ENCODE measurements at regions not wholly inside any gene's neighbourhood (a gene's known extent, or its start where the extent isn't known, plus 50 kb on each side); places are given as distances from the start of the nearest gene placed in this dataset.

DNA sequence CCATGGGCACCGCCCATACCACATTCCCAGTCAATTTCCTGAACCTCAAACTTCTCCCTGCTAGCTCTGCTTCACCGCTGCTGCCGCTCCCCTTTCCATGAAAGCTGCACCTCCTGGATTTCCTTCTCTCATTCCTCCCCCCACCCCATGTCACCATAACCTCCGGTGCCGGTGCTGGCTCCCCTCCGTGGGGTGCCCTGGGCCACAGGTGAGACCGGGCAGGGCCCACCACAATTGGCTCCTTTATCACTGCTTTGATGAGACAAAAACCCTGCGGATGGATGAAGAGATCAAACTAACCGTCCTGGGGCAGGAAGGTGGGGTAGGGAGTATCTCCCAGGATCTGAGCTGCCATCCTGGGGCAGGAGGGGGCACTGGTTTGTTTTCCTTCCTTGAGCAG lies 111.3 kb upstream of the LHX1 start:
- ATAC-seq = peak; percentile 14; the same call in 1 of the 3 replicates
- TF ChIP-seq CTCF (conservative IDR thresholded peaks at IDR 0.05; ENCODE audit: low read depth in 2 of 2) (0 out of 4 replicates have a peak, but pooled peaks of 1 of the 2 experiments have one; percentile 5), POLR2AphosphoS5 (IDR thresholded peaks at IDR 0.05; ENCODE audit: low read depth) (no peak)
- Histone ChIP-seq H3K27ac (ENCODE audit: low read depth) (no peak overlapping the region), H3K4me3 (no peak overlapping the region), H3F3A (replicated peaks; ENCODE audit: low read depth) (no peaks in the 10 kb centered on the region), H3K36me3 (ENCODE audit: insufficient read depth) (no peaks in the 10 kb centered on the region), H3K79me2 (replicated peaks; ENCODE audit: insufficient read depth) (no peaks in the 10 kb centered on the region), H3K4me2 (no peak overlapping the region), H4K20me1 (replicated peaks; ENCODE audit: insufficient read depth) (no peaks in the 10 kb centered on the region), H3K4me1 (ENCODE audit: insufficient read depth) (peaks cover 8% of the 10 kb centered on the region), H2AFZ (no peak overlapping the region), H3K9me2 (ENCODE audit: insufficient read depth) (no peaks in the 10 kb centered on the region), H3K27me3 (ENCODE audit: insufficient read depth) (no peaks in the 10 kb centered on the region)
- Mint-ChIP-seq H3K4me1 (peaks cover 41% of the 10 kb centered on the region), H3K27ac (no peak overlapping the region), H3K27me3 (ENCODE audit: insufficient read depth, low read depth, poor library complexity) (peaks cover 19% of the 10 kb centered on the region), H3K36me3 (ENCODE audit: low read depth) (peaks cover 3% of the 10 kb centered on the region; the same call in 1 of the 3 replicates), H3K9me3 (no peaks in the 10 kb centered on the region), H3K4me3 (no peak overlapping the region)
- no peak for DNase-seq (ENCODE audit: low spot score)

DNA sequence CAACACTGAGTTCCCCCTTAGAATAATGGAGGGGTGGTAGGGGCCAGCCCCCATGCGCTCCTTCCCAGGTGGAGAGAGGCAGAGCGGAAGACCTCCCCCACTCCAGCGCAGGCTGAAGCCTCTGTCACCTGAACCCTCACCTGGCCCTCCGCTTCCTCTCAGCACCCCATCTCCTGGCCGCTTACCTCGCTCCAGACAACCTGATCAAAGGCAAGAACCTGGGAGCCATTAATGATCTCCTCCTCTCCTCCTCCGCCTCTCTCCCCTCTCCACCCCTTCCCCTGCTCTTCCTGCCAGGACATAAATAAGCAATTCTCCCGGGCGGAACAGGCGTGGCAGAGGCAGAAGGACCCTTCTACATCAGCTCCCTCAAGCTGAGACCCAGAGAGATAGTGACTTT lies 110.2 kb upstream of the LHX1 start:
- Histone ChIP-seq H3K79me2 (replicated peaks; ENCODE audit: insufficient read depth) (no peaks in the 10 kb centered on the region), H3F3A (replicated peaks; ENCODE audit: low read depth) (no peaks in the 10 kb centered on the region), H3K4me3 (no peak overlapping the region), H3K4me1 (ENCODE audit: insufficient read depth) (peaks cover 8% of the 10 kb centered on the region), H3K9me2 (ENCODE audit: insufficient read depth) (no peaks in the 10 kb centered on the region), H4K20me1 (replicated peaks; ENCODE audit: insufficient read depth) (no peaks in the 10 kb centered on the region), H3K27me3 (ENCODE audit: insufficient read depth) (no peaks in the 10 kb centered on the region), H3K27ac (ENCODE audit: low read depth) (no peak overlapping the region), H3K36me3 (ENCODE audit: insufficient read depth) (no peaks in the 10 kb centered on the region), H3K4me2 (peak overlapping the region; percentile 58; the same call in 1 of the 2 replicates), H2AFZ (peak overlapping the region; percentile 88)
- ATAC-seq = peak; percentile 62
- Mint-ChIP-seq H3K9me3 (no peaks in the 10 kb centered on the region), H3K4me3 (0 out of 3 replicates have a peak overlapping the region, but pooled peaks have one; percentile 1), H3K27ac (peak overlapping the region; percentile 1; the same call in 1 of the 2 replicates), H3K4me1 (peaks cover 34% of the 10 kb centered on the region), H3K36me3 (ENCODE audit: low read depth) (peaks cover 3% of the 10 kb centered on the region; the same call in 1 of the 3 replicates), H3K27me3 (ENCODE audit: insufficient read depth, low read depth, poor library complexity) (peaks cover 14% of the 10 kb centered on the region)
- TF ChIP-seq NANOG (IDR thresholded peaks at IDR 0.05; ENCODE audit: borderline replicate concordance) = no peak
- 0 out of 4 replicates have a peak, but pooled peaks of 1 of the 2 experiments have one; percentile 3 for TF ChIP-seq CTCF (conservative IDR thresholded peaks at IDR 0.05; ENCODE audit: low read depth in 2 of 2)
- TF ChIP-seq, protein P1, sequence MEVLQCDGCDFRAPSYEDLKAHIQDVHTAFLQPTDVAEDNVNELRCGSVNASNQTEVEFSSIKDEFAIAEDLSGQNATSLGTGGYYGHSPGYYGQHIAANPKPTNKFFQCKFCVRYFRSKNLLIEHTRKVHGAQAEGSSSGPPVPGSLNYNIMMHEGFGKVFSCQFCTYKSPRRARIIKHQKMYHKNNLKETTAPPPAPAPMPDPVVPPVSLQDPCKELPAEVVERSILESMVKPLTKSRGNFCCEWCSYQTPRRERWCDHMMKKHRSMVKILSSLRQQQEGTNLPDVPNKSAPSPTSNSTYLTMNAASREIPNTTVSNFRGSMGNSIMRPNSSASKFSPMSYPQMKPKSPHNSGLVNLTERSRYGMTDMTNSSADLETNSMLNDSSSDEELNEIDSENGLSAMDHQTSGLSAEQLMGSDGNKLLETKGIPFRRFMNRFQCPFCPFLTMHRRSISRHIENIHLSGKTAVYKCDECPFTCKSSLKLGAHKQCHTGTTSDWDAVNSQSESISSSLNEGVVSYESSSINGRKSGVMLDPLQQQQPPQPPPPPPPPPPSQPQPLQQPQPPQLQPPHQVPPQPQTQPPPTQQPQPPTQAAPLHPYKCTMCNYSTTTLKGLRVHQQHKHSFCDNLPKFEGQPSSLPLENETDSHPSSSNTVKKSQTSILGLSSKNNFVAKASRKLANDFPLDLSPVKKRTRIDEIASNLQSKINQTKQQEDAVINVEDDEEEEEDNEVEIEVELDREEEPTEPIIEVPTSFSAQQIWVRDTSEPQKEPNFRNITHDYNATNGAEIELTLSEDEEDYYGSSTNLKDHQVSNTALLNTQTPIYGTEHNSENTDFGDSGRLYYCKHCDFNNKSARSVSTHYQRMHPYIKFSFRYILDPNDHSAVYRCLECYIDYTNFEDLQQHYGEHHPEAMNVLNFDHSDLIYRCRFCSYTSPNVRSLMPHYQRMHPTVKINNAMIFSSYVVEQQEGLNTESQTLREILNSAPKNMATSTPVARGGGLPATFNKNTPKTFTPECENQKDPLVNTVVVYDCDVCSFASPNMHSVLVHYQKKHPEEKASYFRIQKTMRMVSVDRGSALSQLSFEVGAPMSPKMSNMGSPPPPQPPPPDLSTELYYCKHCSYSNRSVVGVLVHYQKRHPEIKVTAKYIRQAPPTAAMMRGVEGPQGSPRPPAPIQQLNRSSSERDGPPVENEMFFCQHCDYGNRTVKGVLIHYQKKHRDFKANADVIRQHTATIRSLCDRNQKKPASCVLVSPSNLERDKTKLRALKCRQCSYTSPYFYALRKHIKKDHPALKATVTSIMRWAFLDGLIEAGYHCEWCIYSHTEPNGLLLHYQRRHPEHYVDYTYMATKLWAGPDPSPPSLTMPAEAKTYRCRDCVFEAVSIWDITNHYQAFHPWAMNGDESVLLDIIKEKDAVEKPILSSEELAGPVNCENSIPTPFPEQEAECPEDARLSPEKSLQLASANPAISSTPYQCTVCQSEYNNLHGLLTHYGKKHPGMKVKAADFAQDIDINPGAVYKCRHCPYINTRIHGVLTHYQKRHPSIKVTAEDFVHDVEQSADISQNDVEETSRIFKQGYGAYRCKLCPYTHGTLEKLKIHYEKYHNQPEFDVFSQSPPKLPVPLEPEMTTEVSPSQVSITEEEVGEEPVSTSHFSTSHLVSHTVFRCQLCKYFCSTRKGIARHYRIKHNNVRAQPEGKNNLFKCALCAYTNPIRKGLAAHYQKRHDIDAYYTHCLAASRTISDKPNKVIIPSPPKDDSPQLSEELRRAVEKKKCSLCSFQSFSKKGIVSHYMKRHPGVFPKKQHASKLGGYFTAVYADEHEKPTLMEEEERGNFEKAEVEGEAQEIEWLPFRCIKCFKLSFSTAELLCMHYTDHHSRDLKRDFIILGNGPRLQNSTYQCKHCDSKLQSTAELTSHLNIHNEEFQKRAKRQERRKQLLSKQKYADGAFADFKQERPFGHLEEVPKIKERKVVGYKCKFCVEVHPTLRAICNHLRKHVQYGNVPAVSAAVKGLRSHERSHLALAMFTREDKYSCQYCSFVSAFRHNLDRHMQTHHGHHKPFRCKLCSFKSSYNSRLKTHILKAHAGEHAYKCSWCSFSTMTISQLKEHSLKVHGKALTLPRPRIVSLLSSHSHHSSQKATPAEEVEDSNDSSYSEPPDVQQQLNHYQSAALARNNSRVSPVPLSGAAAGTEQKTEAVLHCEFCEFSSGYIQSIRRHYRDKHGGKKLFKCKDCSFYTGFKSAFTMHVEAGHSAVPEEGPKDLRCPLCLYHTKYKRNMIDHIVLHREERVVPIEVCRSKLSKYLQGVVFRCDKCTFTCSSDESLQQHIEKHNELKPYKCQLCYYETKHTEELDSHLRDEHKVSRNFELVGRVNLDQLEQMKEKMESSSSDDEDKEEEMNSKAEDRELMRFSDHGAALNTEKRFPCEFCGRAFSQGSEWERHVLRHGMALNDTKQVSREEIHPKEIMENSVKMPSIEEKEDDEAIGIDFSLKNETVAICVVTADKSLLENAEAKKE (CRISPR knock-in tag; IDR thresholded peaks at IDR 0.05) = no peak
- DNase-seq (ENCODE audit: low spot score) = peak; percentile 51

Data from GM23338 (cell line).